SK-N-MC (cell line): ENCODE measurements at regions not wholly inside any gene's neighbourhood (a gene's known extent, or its start where the extent isn't known, plus 50 kb on each side); places are given as distances from the start of the nearest gene placed in this dataset.

Source experiments
- EZH2 ChIP-seq: fragments of 200-600 bp; sonication (generic); IDR thresholded peaks from one replicate; pipeline ENCODE4 v1.6.1; 2017; ENCODE audit warnings: antibody characterized with exemption
- FOXP2 ChIP-seq: optimal IDR thresholded peaks from 2 replicates; pipeline ENCODE3; 2011; ENCODE audit warnings: mild to moderate bottlenecking, moderate library complexity; ENCODE audit not compliant: insufficient read depth; ENCODE audit errors: extremely low read length, control extremely low read depth
- POLR2AphosphoS5 ChIP-seq: IDR thresholded peaks from 2 replicates; pipeline ENCODE4 v1.6.1; 2012; ENCODE audit warnings: mild to moderate bottlenecking, low read depth, low read length, borderline replicate concordance

DNA sequence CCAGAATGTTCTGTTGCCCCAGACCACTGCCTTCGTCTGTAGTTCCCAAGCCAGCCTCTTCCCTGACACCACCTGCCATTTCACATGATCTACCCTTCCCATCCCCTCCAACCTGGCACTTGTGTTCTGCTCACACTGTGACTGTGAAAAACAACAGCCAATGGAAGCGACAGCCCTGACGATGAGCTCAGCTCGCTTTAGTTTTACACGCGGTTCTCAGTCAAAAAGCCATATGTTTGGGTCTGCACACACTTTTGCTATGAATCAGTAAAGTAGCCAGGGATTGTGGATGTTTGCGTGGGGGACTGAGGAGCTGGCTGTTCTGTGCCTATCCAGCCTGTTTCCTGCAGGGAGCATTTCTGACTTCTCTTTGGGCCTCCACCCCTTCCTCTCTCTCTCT lies 282.7 kb downstream of the WDR11 start:
- no peak for TF ChIP-seq POLR2AphosphoS5
- no peak for TF ChIP-seq FOXP2
- no peak for TF ChIP-seq EZH2
